GM19397 (cell line): ENCODE measurements at regions not wholly inside any gene's neighbourhood (a gene's known extent, or its start where the extent isn't known, plus 50 kb on each side); places are given as distances from the start of the nearest gene placed in this dataset.
A peak's percentile ranks its signal among the peaks of the same experiment; 100 is the strongest.

Experiments used
- ATAC-seq: cut with Tn5 transposase; IDR thresholded peaks from one replicate; pipeline ENCODE4 v1.9.1; 2021; ENCODE audit warnings: mild to moderate bottlenecking, moderate library complexity; ENCODE audit not compliant: unreplicated experiment

- ATAC-seq = no peak
Observed at GRCh38 chr5:164002628-164003027, 497.2 kb downstream of the MAT2B start.

- no peak for ATAC-seq
Observed at GRCh38 chr5:164005071-164005470, 499.7 kb downstream of the MAT2B start.

GRCh38 chr5:164007064-164007463 lies 501.6 kb downstream of the MAT2B start:
- ATAC-seq = no peak

GRCh38 chr5:164009621-164010020 lies 504.2 kb downstream of the MAT2B start:
- ATAC-seq = no peak

- ATAC-seq = no peak
Observed at GRCh38 chr5:164010900-164011299, 505.5 kb downstream of the MAT2B start.

- no peak for ATAC-seq
Observed at GRCh38 chr5:164012371-164012770, 507.0 kb downstream of the MAT2B start.

- peak; percentile 79 for ATAC-seq
Observed at GRCh38 chr5:164013077-164013670, 507.8 kb downstream of the MAT2B start.

GRCh38 chr5:164020116-164020515 lies 514.7 kb downstream of the MAT2B start:
- ATAC-seq = no peak

GRCh38 chr5:164027738-164028137 lies 522.3 kb downstream of the MAT2B start:
- ATAC-seq = no peak

- ATAC-seq = no peak
Observed at GRCh38 chr5:164038128-164038783, 532.8 kb downstream of the MAT2B start.

GRCh38 chr5:164041105-164041504 lies 535.7 kb downstream of the MAT2B start:
- no peak for ATAC-seq

- ATAC-seq = no peak
Observed at GRCh38 chr5:164048359-164048926, 543.0 kb downstream of the MAT2B start.

GRCh38 chr5:164051745-164052144 lies 546.3 kb downstream of the MAT2B start:
- no peak for ATAC-seq

- ATAC-seq = no peak
Observed at GRCh38 chr5:164052536-164053093, 547.2 kb downstream of the MAT2B start.

- no peak for ATAC-seq
Observed at GRCh38 chr5:164053123-164053522, 547.7 kb downstream of the MAT2B start.

GRCh38 chr5:164054461-164054860 lies 549.0 kb downstream of the MAT2B start:
- ATAC-seq = no peak

- ATAC-seq = no peak
Observed at GRCh38 chr5:164057121-164057520, 551.7 kb downstream of the MAT2B start.

- ATAC-seq = no peak
Observed at GRCh38 chr5:164058621-164059020, 553.2 kb downstream of the MAT2B start.

- no peak for ATAC-seq
Observed at GRCh38 chr5:164059471-164059870, 554.1 kb downstream of the MAT2B start.

GRCh38 chr5:164060786-164061355 lies 555.5 kb downstream of the MAT2B start:
- no peak for ATAC-seq

- no peak for ATAC-seq
Observed at GRCh38 chr5:164062304-164062703, 556.9 kb downstream of the MAT2B start.

- no peak for ATAC-seq
Observed at GRCh38 chr5:164065266-164065665, 559.8 kb downstream of the MAT2B start.
